WTC11 (cell line): ENCODE measurements at regions not wholly inside any gene's neighbourhood (a gene's known extent, or its start where the extent isn't known, plus 50 kb on each side); places are given as distances from the start of the nearest gene placed in this dataset.

Experiments
- CREM ChIP-seq: sonication (generic); formaldehyde crosslinking; IDR thresholded peaks from 2 replicates; pipeline ENCODE4 v1.8.1; 2022; ENCODE audit warnings: mild to moderate bottlenecking, missing genetic modification reagents, moderate library complexity
- FOXJ3 ChIP-seq: sonication (generic); formaldehyde crosslinking; IDR thresholded peaks from 2 replicates; pipeline ENCODE4 v1.9.0; 2021; ENCODE audit warnings: missing genetic modification reagents, mild to moderate bottlenecking, borderline replicate concordance
- IRF2 ChIP-seq: sonication (generic); formaldehyde crosslinking; IDR thresholded peaks from 2 replicates; pipeline ENCODE4 v1.8.0; 2022; ENCODE audit warnings: low read depth, missing genetic modification reagents, borderline replicate concordance
- JUN ChIP-seq: sonication (generic); formaldehyde crosslinking; IDR thresholded peaks from 2 replicates; pipeline ENCODE4 v1.8.0; 2023; ENCODE audit warnings: mild to moderate bottlenecking, missing genetic modification reagents
- KAT7 ChIP-seq: sonication (generic); formaldehyde crosslinking; IDR thresholded peaks from 2 replicates; pipeline ENCODE4 v1.8.1; 2023; ENCODE audit warnings: missing genetic modification reagents, mild to moderate bottlenecking, borderline replicate concordance
- NFE2L1 ChIP-seq: sonication (generic); formaldehyde crosslinking; IDR thresholded peaks from 2 replicates; pipeline ENCODE4 v1.8.1; 2023; ENCODE audit warnings: missing genetic modification reagents
- TEAD4 ChIP-seq: sonication (generic); formaldehyde crosslinking; IDR thresholded peaks from 2 replicates; pipeline ENCODE4 v1.8.0; 2022; ENCODE audit warnings: mild to moderate bottlenecking, missing genetic modification reagents
- ZNF263 ChIP-seq: sonication (generic); formaldehyde crosslinking; IDR thresholded peaks from 2 replicates; pipeline ENCODE4 v1.8.1; 2022; ENCODE audit warnings: low read depth, mild to moderate bottlenecking, moderate library complexity, missing genetic modification reagents
- TF ChIP-seq, protein P1 (sequence below): sonication (generic); formaldehyde crosslinking; IDR thresholded peaks from 2 replicates; pipeline ENCODE4 v1.8.1; 2023; ENCODE audit warnings: mild to moderate bottlenecking, missing genetic modification reagents, moderate library complexity
- TF ChIP-seq, protein P2 (sequence below): fragments of 200-600 bp; IDR thresholded peaks from 2 replicates; pipeline ENCODE4 v1.8.0; 2022; ENCODE audit warnings: antibody characterized with exemption
- TF ChIP-seq, protein P3 (sequence below): sonication (generic); formaldehyde crosslinking; IDR thresholded peaks from 2 replicates; pipeline ENCODE4 v1.8.1; 2022; ENCODE audit warnings: low read depth, missing genetic modification reagents, borderline replicate concordance
- TF ChIP-seq, protein P4 (sequence below): sonication (generic); formaldehyde crosslinking; IDR thresholded peaks from 2 replicates; pipeline ENCODE4 v1.8.0; 2022; ENCODE audit warnings: mild to moderate bottlenecking, missing genetic modification reagents

DNA sequence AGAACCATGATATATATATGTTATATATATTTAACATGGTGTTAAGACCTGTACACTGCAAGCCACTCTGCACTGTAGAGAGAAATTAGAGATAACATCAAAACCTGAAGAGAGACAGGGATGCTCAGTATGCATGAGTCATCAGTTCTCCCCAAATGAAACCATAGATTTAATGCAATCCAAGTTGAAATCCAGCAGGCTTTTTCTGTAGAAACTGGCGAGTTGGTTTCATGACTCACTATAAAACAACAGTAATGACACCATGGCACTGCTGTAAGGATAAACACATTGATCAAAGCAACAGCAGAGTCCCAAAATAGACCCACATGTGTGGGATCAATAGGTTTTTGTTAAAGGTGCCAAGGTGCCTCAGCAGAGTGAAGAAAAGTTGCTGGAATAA lies 65.8 kb downstream of the RTP5 start:
- TF ChIP-seq, protein P1, sequence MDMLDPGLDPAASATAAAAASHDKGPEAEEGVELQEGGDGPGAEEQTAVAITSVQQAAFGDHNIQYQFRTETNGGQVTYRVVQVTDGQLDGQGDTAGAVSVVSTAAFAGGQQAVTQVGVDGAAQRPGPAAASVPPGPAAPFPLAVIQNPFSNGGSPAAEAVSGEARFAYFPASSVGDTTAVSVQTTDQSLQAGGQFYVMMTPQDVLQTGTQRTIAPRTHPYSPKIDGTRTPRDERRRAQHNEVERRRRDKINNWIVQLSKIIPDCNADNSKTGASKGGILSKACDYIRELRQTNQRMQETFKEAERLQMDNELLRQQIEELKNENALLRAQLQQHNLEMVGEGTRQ (CRISPR knock-in tag) = no peak
- TF ChIP-seq KAT7 (CRISPR knock-in tag) (no peak), JUN (no peak), ZNF263 (no peak), FOXJ3 (CRISPR knock-in tag) (no peak), TEAD4 (CRISPR knock-in tag) (no peak), NFE2L1 (CRISPR knock-in tag) (no peak), CREM (no peak), IRF2 (no peak)
- TF ChIP-seq, protein P2, sequence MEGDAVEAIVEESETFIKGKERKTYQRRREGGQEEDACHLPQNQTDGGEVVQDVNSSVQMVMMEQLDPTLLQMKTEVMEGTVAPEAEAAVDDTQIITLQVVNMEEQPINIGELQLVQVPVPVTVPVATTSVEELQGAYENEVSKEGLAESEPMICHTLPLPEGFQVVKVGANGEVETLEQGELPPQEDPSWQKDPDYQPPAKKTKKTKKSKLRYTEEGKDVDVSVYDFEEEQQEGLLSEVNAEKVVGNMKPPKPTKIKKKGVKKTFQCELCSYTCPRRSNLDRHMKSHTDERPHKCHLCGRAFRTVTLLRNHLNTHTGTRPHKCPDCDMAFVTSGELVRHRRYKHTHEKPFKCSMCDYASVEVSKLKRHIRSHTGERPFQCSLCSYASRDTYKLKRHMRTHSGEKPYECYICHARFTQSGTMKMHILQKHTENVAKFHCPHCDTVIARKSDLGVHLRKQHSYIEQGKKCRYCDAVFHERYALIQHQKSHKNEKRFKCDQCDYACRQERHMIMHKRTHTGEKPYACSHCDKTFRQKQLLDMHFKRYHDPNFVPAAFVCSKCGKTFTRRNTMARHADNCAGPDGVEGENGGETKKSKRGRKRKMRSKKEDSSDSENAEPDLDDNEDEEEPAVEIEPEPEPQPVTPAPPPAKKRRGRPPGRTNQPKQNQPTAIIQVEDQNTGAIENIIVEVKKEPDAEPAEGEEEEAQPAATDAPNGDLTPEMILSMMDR = no peak
- TF ChIP-seq, protein P3, sequence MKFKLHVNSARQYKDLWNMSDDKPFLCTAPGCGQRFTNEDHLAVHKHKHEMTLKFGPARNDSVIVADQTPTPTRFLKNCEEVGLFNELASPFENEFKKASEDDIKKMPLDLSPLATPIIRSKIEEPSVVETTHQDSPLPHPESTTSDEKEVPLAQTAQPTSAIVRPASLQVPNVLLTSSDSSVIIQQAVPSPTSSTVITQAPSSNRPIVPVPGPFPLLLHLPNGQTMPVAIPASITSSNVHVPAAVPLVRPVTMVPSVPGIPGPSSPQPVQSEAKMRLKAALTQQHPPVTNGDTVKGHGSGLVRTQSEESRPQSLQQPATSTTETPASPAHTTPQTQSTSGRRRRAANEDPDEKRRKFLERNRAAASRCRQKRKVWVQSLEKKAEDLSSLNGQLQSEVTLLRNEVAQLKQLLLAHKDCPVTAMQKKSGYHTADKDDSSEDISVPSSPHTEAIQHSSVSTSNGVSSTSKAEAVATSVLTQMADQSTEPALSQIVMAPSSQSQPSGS (CRISPR knock-in tag) = no peak
- TF ChIP-seq, protein P4, sequence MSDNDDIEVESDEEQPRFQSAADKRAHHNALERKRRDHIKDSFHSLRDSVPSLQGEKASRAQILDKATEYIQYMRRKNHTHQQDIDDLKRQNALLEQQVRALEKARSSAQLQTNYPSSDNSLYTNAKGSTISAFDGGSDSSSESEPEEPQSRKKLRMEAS (CRISPR knock-in tag) = no peak
